IMR-90 (cell line): ENCODE measurements at regions not wholly inside any gene's neighbourhood (a gene's known extent, or its start where the extent isn't known, plus 50 kb on each side); places are given as distances from the start of the nearest gene placed in this dataset.

Source experiments
- CTCF ChIP-seq: conservative IDR thresholded peaks from 2 replicates; pipeline ENCODE4 v1.5.1; 2012; ENCODE audit warnings: mild to moderate bottlenecking, low read depth, low read length, improper control_type of control experiment
- ELK1 ChIP-seq: fragments of 150-350 bp; IDR thresholded peaks from 2 replicates; pipeline ENCODE4 v1.6.1; 2016; ENCODE audit warnings: low read depth, mild to moderate bottlenecking, low read length, moderate library complexity, borderline replicate concordance
- MXI1 ChIP-seq: IDR thresholded peaks from 2 replicates; pipeline ENCODE4 v1.6.1; 2012; ENCODE audit warnings: low read depth, mild to moderate bottlenecking, low read length, moderate library complexity, borderline replicate concordance
- NFE2L2 ChIP-seq: fragments of 150-350 bp; IDR thresholded peaks from 2 replicates; pipeline ENCODE4 v1.6.1; 2016; ENCODE audit warnings: low read depth, mild to moderate bottlenecking, low read length
- POLR2A ChIP-seq: IDR thresholded peaks from 2 replicates; pipeline ENCODE4 v1.6.1; 2012; ENCODE audit warnings: mild to moderate bottlenecking, low read depth, low read length
- RAD21 ChIP-seq: IDR thresholded peaks from 2 replicates; pipeline ENCODE4 v1.6.1; 2012; ENCODE audit warnings: low read length, improper control_type of control experiment

GRCh38 chr18:42168907-42169306 is 213.9 kb downstream of the PIK3C3 start:
- TF ChIP-seq MXI1: no peak
- TF ChIP-seq RAD21: no peak
- TF ChIP-seq POLR2A: no peak
- TF ChIP-seq CTCF: no peak
- no peak for TF ChIP-seq ELK1
- no peak for TF ChIP-seq NFE2L2
